ENCODE measurements at regions not wholly inside any gene's neighbourhood (a gene's known extent, or its start where the extent isn't known, plus 50 kb on each side); places are given as distances from the start of the nearest gene placed in this dataset.

GRCh38 chr5:4245511-4245910 lies 649.9 kb downstream of the IRX1 start (continued):
- TF ChIP-seq, protein P1, sequence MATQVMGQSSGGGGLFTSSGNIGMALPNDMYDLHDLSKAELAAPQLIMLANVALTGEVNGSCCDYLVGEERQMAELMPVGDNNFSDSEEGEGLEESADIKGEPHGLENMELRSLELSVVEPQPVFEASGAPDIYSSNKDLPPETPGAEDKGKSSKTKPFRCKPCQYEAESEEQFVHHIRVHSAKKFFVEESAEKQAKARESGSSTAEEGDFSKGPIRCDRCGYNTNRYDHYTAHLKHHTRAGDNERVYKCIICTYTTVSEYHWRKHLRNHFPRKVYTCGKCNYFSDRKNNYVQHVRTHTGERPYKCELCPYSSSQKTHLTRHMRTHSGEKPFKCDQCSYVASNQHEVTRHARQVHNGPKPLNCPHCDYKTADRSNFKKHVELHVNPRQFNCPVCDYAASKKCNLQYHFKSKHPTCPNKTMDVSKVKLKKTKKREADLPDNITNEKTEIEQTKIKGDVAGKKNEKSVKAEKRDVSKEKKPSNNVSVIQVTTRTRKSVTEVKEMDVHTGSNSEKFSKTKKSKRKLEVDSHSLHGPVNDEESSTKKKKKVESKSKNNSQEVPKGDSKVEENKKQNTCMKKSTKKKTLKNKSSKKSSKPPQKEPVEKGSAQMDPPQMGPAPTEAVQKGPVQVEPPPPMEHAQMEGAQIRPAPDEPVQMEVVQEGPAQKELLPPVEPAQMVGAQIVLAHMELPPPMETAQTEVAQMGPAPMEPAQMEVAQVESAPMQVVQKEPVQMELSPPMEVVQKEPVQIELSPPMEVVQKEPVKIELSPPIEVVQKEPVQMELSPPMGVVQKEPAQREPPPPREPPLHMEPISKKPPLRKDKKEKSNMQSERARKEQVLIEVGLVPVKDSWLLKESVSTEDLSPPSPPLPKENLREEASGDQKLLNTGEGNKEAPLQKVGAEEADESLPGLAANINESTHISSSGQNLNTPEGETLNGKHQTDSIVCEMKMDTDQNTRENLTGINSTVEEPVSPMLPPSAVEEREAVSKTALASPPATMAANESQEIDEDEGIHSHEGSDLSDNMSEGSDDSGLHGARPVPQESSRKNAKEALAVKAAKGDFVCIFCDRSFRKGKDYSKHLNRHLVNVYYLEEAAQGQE (IDR thresholded peaks at IDR 0.05; ENCODE audit: unreplicated experiment): no peak
- TF ChIP-seq EZH2phosphoT487 (IDR thresholded peaks at IDR 0.05; ENCODE audit: unreplicated experiment) (no peak), ZNF331 (CRISPR knock-in tag; IDR thresholded peaks at IDR 0.05; ENCODE audit: low read depth) (no peak), STAT1 (IDR thresholded peaks at IDR 0.05; ENCODE audit: unreplicated experiment) (no peak), NANOG (IDR thresholded peaks at IDR 0.05; ENCODE audit: borderline replicate concordance) (no peak)
- TF ChIP-seq, protein P2, sequence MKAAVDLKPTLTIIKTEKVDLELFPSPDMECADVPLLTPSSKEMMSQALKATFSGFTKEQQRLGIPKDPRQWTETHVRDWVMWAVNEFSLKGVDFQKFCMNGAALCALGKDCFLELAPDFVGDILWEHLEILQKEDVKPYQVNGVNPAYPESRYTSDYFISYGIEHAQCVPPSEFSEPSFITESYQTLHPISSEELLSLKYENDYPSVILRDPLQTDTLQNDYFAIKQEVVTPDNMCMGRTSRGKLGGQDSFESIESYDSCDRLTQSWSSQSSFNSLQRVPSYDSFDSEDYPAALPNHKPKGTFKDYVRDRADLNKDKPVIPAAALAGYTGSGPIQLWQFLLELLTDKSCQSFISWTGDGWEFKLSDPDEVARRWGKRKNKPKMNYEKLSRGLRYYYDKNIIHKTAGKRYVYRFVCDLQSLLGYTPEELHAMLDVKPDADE (IDR thresholded peaks at IDR 0.05): no peak

DNA sequence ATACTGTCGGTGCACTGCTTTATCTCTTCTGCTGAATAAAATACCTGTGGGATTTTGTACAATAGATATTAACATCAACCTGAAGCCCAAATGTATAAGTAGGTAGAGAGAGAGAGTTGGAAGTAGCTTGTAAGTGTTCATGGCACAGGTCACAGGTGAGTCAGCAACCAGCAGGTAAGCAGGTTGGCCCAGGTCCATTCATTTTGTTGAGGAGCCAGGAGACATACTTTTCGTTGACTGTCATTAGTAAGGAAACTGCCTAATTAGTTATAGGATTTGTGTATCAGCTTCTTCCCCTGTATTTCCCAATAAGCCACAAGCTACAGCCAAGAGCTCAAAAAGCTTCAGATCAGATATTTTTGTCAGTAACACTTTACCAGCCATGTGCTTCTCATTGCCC lies 650.8 kb downstream of the IRX1 start:
- Mint-ChIP-seq H3K4me3 (no peak overlapping the region), H3K4me1 (peaks cover 10% of the 10 kb centered on the region), H3K27ac (no peak overlapping the region), H3K9me3 (no peaks in the 10 kb centered on the region; the same call in 2 of the 3 replicates), H3K27me3 (ENCODE audit: insufficient read depth, low read depth, poor library complexity) (no peaks in the 10 kb centered on the region), H3K36me3 (ENCODE audit: low read depth) (no peaks in the 10 kb centered on the region)
- H4K20me1 ChIP-seq (replicated peaks; ENCODE audit: insufficient read depth): no peaks in the 10 kb centered on the region
- no peak for DNase-seq (ENCODE audit: low spot score)
- H3K4me2 ChIP-seq: no peak overlapping the region
- no peaks in the 10 kb centered on the region for H3K27me3 ChIP-seq (ENCODE audit: insufficient read depth)
- H3K4me1 ChIP-seq (ENCODE audit: insufficient read depth): no peaks in the 10 kb centered on the region
- TF ChIP-seq STAT1 (IDR thresholded peaks at IDR 0.05; ENCODE audit: unreplicated experiment) (no peak), JUNB (IDR thresholded peaks at IDR 0.05; ENCODE audit: unreplicated experiment) (no peak)
- no peaks in the 10 kb centered on the region for H3F3A ChIP-seq (replicated peaks; ENCODE audit: low read depth)
- H3K4me3 ChIP-seq: no peak overlapping the region
- no peak overlapping the region for H2AFZ ChIP-seq
- ATAC-seq: no peak
- no peaks in the 10 kb centered on the region for H3K79me2 ChIP-seq (replicated peaks; ENCODE audit: insufficient read depth)
- peaks cover under 1% of the 10 kb centered on the region; the same call in 1 of the 2 replicates for H3K9me2 ChIP-seq (ENCODE audit: insufficient read depth)
- H3K36me3 ChIP-seq (ENCODE audit: insufficient read depth): no peaks in the 10 kb centered on the region
- H3K27ac ChIP-seq (ENCODE audit: low read depth): no peak overlapping the region

DNA sequence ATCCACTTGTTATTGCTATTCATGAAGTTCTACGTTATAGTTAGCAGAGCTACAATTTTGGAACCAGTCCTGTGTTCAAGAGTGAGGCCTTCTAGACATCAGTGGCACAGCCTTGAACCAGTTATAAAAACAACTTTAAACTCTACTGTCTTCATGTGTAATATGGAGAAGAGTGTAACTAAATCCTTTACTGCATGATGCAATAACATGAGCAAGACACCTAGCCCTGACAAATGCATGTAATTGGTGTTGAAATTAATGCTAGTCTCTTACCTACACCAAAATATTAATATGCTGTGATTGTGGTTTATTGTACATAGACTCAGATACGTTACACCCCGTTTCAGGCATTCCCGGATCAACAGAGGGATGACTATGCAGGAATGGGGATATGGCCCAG lies 654.6 kb downstream of the IRX1 start:
- H3K27ac Mint-ChIP-seq: no peak overlapping the region
- Histone ChIP-seq H3K36me3 (ENCODE audit: insufficient read depth) (no peaks in the 10 kb centered on the region), H3K27ac (ENCODE audit: low read depth) (no peak overlapping the region), H2AFZ (no peak overlapping the region), H3K27me3 (ENCODE audit: insufficient read depth) (no peaks in the 10 kb centered on the region), H3F3A (replicated peaks; ENCODE audit: low read depth) (no peaks in the 10 kb centered on the region), H3K79me2 (replicated peaks; ENCODE audit: insufficient read depth) (no peaks in the 10 kb centered on the region), H3K4me2 (no peak overlapping the region), H3K4me3 (no peak overlapping the region), H4K20me1 (replicated peaks; ENCODE audit: insufficient read depth) (no peaks in the 10 kb centered on the region), H3K9me2 (ENCODE audit: insufficient read depth) (peaks cover 20% of the 10 kb centered on the region), H3K4me1 (ENCODE audit: insufficient read depth) (no peaks in the 10 kb centered on the region)
- no peaks in the 10 kb centered on the region for H3K27me3 Mint-ChIP-seq (ENCODE audit: insufficient read depth, low read depth, poor library complexity)
- no peak overlapping the region for H3K4me3 Mint-ChIP-seq
- H3K9me3 Mint-ChIP-seq: no peaks in the 10 kb centered on the region; the same call in 2 of the 3 replicates
- DNase-seq (ENCODE audit: low spot score): no peak
- no peaks in the 10 kb centered on the region for H3K36me3 Mint-ChIP-seq (ENCODE audit: low read depth)
- peaks cover 3% of the 10 kb centered on the region for H3K4me1 Mint-ChIP-seq
- no peak for ATAC-seq
- TF ChIP-seq ZNF331 (CRISPR knock-in tag; IDR thresholded peaks at IDR 0.05; ENCODE audit: low read depth) (no peak), CREB1 (CRISPR knock-in tag; IDR thresholded peaks at IDR 0.05; ENCODE audit: low read depth) (no peak), EZH2 (IDR thresholded peaks at IDR 0.05; ENCODE audit: low read depth, unreplicated experiment) (no peak), EZH2phosphoT487 (IDR thresholded peaks at IDR 0.05; ENCODE audit: unreplicated experiment) (no peak)
- TF ChIP-seq, protein P2 (IDR thresholded peaks at IDR 0.05): no peak

Measured in GM23338 (cell line).